GM20000 (cell line): ENCODE measurements at regions not wholly inside any gene's neighbourhood (a gene's known extent, or its start where the extent isn't known, plus 50 kb on each side); places are given as distances from the start of the nearest gene placed in this dataset.

ENCODE experiments used
- DNase-seq: peaks from one replicate; pipeline ENCODE4 v3.0.0; 2012; ENCODE audit warnings: low spot score
- CTCF ChIP-seq: IDR thresholded peaks from 2 replicates; pipeline ENCODE4 v1.5.1; 2012; ENCODE audit warnings: mild to moderate bottlenecking, control low read depth; ENCODE audit errors: extremely low read depth, missing control alignments

GRCh38 chr2:133624551-133624950 is 56.3 kb upstream of the NCKAP5 start:
- TF ChIP-seq CTCF, result no peak
- no peak for DNase-seq

- TF ChIP-seq CTCF, result no peak
- DNase-seq, result no peak
These were observed 59.5 kb upstream of the NCKAP5 start for GRCh38 chr2:133627741-133628140.

GRCh38 chr2:133633309-133633708 is 65.0 kb upstream of the NCKAP5 start:
- TF ChIP-seq CTCF, result no peak

GRCh38 chr2:133633881-133634409 is 65.7 kb upstream of the NCKAP5 start:
- TF ChIP-seq CTCF, result no peak
- DNase-seq, result no peak

More at GRCh38 chr2:133633309-133633708, 65.0 kb upstream of the NCKAP5 start:
- no peak for DNase-seq

- no peak for TF ChIP-seq CTCF
These were observed 66.9 kb upstream of the NCKAP5 start for GRCh38 chr2:133635131-133635530.

DNA sequence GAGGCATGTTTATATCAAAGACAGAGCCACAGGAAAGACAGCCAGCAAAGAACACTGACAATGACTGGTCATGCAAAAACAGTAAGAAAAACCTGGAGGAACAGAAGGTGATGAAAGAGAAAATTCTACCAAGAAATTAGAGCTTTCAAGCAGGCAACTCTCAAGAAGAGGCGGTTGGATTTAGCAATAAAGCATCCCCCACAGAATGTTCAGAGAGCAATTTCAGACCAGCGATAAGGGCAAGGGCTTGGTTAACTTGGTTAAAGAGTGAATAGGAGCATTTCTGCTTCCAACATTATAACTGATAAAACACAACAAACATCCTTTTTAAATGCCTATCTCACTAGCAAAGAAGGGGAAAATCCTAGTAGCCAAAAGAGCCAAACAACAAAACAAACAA is 68.0 kb upstream of the NCKAP5 start:
- TF ChIP-seq CTCF, result no peak
- no peak for DNase-seq

More at GRCh38 chr2:133635131-133635530, 66.9 kb upstream of the NCKAP5 start:
- no peak for DNase-seq

DNA sequence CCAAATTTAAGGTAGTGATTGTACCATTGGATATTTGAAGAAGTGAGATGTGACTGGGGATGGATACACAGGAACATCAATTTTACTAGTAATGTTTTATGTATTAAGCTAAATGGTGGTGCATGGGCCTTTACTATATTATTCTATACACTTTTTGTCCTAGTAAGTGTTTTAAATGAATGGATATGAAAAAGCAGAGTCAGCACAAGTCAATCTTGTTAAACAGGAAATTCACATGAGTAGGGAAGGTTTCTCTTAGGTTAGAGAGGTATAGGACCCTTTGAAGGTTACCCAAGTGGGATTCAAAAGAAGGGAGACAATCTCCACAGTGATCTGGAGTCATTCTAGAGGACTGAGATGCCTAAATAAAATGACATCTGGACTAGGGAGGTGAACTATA is 71.8 kb upstream of the NCKAP5 start:
- no peak for DNase-seq

More for the DNA sequence above, 71.8 kb upstream of the NCKAP5 start:
- no peak for TF ChIP-seq CTCF
